HepG2 (cell line): ENCODE measurements at regions not wholly inside any gene's neighbourhood (a gene's known extent, or its start where the extent isn't known, plus 50 kb on each side); places are given as distances from the start of the nearest gene placed in this dataset.

Source experiments
- EP300 ChIP-seq, 3 experiments: sonication (generic) in 1 of 3; formaldehyde crosslinking in 1 of 3; IDR thresholded peaks; 2 replicates each; pipeline versions ENCODE4 v1.5.1 to v1.6.1; 2011 to 2020; ENCODE audit warnings: low read depth in 2 of 3, low read length in 2 of 3, borderline replicate concordance in 1 of 3, improper control_type of control experiment in 1 of 3, mild to moderate bottlenecking in 1 of 3, missing genetic modification reagents in 1 of 3, moderate library complexity in 1 of 3
- ZFP82 ChIP-seq: sonication (generic); formaldehyde crosslinking; IDR thresholded peaks from 2 replicates; pipeline ENCODE4 v1.5.1; 2020; ENCODE audit warnings: mild to moderate bottlenecking, missing genetic modification reagents, borderline replicate concordance
- TF ChIP-seq, protein P1 (sequence below): sonication (generic); formaldehyde crosslinking; IDR thresholded peaks from 2 replicates; pipeline ENCODE4 v1.4.0; 2020; ENCODE audit warnings: missing genetic modification reagents
- TF ChIP-seq, protein P2 (sequence below): IDR thresholded peaks from 2 replicates; pipeline ENCODE4 v1.4.0; 2020; ENCODE audit warnings: mild to moderate bottlenecking, missing genetic modification reagents
- TF ChIP-seq, protein P3 (sequence below): sonication (generic); formaldehyde crosslinking; IDR thresholded peaks from 2 replicates; pipeline ENCODE4 v1.4.0; 2020; ENCODE audit warnings: low read depth, missing genetic modification reagents
- TF ChIP-seq, protein P4 (sequence below): sonication (generic); formaldehyde crosslinking; conservative IDR thresholded peaks from 2 replicates; pipeline ENCODE4 v1.8.0; 2022; ENCODE audit warnings: missing genetic modification reagents
- TF ChIP-seq, protein P5 (sequence below): sonication (generic); formaldehyde crosslinking; IDR thresholded peaks from 2 replicates; pipeline ENCODE4 v1.8.0; 2023; ENCODE audit warnings: mild to moderate bottlenecking, missing genetic modification reagents

DNA sequence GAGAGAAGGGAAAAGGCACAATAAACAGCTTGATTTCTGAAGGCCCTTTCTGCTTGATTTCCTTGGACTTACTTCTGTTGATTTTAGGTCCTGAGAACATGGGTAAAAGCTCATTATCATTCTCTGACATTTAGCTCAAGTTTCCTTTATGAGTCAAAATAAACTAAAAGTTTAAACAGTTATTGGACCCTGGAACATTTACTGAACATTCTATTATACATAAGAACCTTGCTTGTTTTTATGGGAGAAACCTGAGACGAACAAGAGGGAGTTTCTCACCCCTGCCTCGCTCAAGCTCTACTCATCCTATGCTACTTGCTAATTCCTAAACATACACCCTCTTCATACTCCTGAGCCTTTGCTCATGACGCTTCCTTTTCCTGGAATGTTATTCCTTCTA lies 538.3 kb upstream of the PKN2 start (continued):
- TF ChIP-seq, protein P1, sequence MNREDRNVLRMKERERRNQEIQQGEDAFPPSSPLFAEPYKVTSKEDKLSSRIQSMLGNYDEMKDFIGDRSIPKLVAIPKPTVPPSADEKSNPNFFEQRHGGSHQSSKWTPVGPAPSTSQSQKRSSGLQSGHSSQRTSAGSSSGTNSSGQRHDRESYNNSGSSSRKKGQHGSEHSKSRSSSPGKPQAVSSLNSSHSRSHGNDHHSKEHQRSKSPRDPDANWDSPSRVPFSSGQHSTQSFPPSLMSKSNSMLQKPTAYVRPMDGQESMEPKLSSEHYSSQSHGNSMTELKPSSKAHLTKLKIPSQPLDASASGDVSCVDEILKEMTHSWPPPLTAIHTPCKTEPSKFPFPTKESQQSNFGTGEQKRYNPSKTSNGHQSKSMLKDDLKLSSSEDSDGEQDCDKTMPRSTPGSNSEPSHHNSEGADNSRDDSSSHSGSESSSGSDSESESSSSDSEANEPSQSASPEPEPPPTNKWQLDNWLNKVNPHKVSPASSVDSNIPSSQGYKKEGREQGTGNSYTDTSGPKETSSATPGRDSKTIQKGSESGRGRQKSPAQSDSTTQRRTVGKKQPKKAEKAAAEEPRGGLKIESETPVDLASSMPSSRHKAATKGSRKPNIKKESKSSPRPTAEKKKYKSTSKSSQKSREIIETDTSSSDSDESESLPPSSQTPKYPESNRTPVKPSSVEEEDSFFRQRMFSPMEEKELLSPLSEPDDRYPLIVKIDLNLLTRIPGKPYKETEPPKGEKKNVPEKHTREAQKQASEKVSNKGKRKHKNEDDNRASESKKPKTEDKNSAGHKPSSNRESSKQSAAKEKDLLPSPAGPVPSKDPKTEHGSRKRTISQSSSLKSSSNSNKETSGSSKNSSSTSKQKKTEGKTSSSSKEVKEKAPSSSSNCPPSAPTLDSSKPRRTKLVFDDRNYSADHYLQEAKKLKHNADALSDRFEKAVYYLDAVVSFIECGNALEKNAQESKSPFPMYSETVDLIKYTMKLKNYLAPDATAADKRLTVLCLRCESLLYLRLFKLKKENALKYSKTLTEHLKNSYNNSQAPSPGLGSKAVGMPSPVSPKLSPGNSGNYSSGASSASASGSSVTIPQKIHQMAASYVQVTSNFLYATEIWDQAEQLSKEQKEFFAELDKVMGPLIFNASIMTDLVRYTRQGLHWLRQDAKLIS: no peak
- TF ChIP-seq, protein P2, sequence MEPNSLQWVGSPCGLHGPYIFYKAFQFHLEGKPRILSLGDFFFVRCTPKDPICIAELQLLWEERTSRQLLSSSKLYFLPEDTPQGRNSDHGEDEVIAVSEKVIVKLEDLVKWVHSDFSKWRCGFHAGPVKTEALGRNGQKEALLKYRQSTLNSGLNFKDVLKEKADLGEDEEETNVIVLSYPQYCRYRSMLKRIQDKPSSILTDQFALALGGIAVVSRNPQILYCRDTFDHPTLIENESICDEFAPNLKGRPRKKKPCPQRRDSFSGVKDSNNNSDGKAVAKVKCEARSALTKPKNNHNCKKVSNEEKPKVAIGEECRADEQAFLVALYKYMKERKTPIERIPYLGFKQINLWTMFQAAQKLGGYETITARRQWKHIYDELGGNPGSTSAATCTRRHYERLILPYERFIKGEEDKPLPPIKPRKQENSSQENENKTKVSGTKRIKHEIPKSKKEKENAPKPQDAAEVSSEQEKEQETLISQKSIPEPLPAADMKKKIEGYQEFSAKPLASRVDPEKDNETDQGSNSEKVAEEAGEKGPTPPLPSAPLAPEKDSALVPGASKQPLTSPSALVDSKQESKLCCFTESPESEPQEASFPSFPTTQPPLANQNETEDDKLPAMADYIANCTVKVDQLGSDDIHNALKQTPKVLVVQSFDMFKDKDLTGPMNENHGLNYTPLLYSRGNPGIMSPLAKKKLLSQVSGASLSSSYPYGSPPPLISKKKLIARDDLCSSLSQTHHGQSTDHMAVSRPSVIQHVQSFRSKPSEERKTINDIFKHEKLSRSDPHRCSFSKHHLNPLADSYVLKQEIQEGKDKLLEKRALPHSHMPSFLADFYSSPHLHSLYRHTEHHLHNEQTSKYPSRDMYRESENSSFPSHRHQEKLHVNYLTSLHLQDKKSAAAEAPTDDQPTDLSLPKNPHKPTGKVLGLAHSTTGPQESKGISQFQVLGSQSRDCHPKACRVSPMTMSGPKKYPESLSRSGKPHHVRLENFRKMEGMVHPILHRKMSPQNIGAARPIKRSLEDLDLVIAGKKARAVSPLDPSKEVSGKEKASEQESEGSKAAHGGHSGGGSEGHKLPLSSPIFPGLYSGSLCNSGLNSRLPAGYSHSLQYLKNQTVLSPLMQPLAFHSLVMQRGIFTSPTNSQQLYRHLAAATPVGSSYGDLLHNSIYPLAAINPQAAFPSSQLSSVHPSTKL (CRISPR knock-in tag): peak; percentile 13; the same call in 1 of the 2 replicates
- TF ChIP-seq ZFP82 (CRISPR knock-in tag) (no peak), EP300 (IDR thresholded peaks at IDR 0.05; ENCODE audit: low read depth in 2 of 2, low read length in 2 of 2) (peak in 1 of 2 experiments; percentile 45; a peak in 1 of 4 replicates), EP300 (CRISPR knock-in tag; IDR thresholded peaks at IDR 0.05; ENCODE audit: borderline replicate concordance) (no peak)
- TF ChIP-seq, protein P3, sequence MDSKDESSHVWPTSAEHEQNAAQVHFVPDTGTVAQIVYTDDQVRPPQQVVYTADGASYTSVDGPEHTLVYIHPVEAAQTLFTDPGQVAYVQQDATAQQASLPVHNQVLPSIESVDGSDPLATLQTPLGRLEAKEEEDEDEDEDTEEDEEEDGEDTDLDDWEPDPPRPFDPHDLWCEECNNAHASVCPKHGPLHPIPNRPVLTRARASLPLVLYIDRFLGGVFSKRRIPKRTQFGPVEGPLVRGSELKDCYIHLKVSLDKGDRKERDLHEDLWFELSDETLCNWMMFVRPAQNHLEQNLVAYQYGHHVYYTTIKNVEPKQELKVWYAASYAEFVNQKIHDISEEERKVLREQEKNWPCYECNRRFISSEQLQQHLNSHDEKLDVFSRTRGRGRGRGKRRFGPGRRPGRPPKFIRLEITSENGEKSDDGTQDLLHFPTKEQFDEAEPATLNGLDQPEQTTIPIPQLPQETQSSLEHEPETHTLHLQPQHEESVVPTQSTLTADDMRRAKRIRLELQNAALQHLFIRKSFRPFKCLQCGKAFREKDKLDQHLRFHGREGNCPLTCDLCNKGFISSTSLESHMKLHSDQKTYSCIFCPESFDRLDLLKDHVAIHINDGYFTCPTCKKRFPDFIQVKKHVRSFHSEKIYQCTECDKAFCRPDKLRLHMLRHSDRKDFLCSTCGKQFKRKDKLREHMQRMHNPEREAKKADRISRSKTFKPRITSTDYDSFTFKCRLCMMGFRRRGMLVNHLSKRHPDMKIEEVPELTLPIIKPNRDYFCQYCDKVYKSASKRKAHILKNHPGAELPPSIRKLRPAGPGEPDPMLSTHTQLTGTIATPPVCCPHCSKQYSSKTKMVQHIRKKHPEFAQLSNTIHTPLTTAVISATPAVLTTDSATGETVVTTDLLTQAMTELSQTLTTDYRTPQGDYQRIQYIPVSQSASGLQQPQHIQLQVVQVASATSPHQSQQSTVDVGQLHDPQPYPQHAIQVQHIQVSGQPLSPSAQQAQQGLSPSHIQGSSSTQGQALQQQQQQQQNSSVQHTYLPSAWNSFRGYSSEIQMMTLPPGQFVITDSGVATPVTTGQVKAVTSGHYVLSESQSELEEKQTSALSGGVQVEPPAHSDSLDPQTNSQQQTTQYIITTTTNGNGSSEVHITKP (CRISPR knock-in tag): no peak
- TF ChIP-seq, protein P4, sequence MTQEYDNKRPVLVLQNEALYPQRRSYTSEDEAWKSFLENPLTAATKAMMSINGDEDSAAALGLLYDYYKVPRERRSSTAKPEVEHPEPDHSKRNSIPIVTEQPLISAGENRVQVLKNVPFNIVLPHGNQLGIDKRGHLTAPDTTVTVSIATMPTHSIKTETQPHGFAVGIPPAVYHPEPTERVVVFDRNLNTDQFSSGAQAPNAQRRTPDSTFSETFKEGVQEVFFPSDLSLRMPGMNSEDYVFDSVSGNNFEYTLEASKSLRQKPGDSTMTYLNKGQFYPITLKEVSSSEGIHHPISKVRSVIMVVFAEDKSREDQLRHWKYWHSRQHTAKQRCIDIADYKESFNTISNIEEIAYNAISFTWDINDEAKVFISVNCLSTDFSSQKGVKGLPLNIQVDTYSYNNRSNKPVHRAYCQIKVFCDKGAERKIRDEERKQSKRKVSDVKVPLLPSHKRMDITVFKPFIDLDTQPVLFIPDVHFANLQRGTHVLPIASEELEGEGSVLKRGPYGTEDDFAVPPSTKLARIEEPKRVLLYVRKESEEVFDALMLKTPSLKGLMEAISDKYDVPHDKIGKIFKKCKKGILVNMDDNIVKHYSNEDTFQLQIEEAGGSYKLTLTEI (CRISPR knock-in tag): no peak
- TF ChIP-seq, protein P5, sequence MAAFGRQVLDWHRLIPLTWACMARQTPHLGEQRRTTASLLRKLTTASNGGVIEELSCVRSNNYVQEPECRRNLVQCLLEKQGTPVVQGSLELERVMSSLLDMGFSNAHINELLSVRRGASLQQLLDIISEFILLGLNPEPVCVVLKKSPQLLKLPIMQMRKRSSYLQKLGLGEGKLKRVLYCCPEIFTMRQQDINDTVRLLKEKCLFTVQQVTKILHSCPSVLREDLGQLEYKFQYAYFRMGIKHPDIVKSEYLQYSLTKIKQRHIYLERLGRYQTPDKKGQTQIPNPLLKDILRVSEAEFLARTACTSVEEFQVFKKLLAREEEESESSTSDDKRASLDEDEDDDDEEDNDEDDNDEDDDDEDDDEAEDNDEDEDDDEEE (CRISPR knock-in tag): no peak
